AG04449 (cell line): ENCODE measurements at regions not wholly inside any gene's neighbourhood (a gene's known extent, or its start where the extent isn't known, plus 50 kb on each side); places are given as distances from the start of the nearest gene placed in this dataset.

Experiments used
- CTCF ChIA-PET: fragments of 350-600 bp; formaldehyde crosslinking; extraction: SDS; loops from one replicate; lab custom pipeline; 2021; ENCODE audit warnings: antibody characterized with exemption; lab: Yijun Ruan, JAX
- POLR2A ChIA-PET: fragments of 400-600, 350-600 bp; formaldehyde crosslinking; extraction: SDS; loops from one replicate; lab custom pipeline; 2020; ENCODE audit warnings: antibody characterized with exemption, inconsistent platforms; lab: Yijun Ruan, JAX
- DNase-seq: peaks from one replicate; pipeline ENCODE4 v3.0.0-alpha.2; 2010; ENCODE audit warnings: low read depth, low spot score
- H3K4me3 ChIP-seq: 2 replicates; pipeline ENCODE4 v1.5.1; 2011; ENCODE audit warnings: low read depth, mild to moderate bottlenecking, control low read depth, low read length
- CTCF ChIP-seq: IDR thresholded peaks from one replicate; pipeline ENCODE4 v1.5.1; 2011; ENCODE audit warnings: mild to moderate bottlenecking, moderate library complexity, low read length, control low read depth, inconsistent platforms; ENCODE audit not compliant: insufficient read depth; ENCODE audit errors: missing control alignments

DNA sequence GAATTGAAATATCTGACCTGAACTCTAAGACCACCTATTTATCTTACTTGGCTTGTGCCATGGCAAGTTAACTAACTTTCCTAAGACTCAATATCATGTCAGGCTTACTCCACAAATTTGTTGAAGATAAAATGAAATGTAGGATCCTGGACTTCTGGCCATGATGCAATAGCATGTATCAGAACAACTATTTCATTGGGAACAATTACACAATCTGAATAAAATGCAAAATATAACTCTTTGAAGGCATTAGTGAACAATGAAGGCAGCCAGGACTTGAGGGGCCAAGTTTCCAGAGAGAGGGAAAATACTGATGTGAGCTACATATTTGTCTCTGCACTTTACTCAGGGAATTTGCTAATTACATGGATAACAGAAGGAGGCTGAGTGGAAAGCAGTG is 476.5 kb upstream of the ACVR2A start:
- H3K4me3 ChIP-seq = no peak overlapping the region
- DNase-seq = no peak
- POLR2A ChIA-PET = no interaction called here
- TF ChIP-seq CTCF = no peak
- CTCF ChIA-PET = no interaction called here

GRCh38 chr2:147366279-147366678 is 478.6 kb upstream of the ACVR2A start:
- CTCF ChIA-PET = no interaction called here
- DNase-seq = no peak

GRCh38 chr2:147365622-147366021 is 479.2 kb upstream of the ACVR2A start:
- POLR2A ChIA-PET = no interaction called here
- TF ChIP-seq CTCF = no peak

More at GRCh38 chr2:147366279-147366678, 478.6 kb upstream of the ACVR2A start:
- TF ChIP-seq CTCF = no peak
- H3K4me3 ChIP-seq = no peak overlapping the region
- POLR2A ChIA-PET = no interaction called here

DNA sequence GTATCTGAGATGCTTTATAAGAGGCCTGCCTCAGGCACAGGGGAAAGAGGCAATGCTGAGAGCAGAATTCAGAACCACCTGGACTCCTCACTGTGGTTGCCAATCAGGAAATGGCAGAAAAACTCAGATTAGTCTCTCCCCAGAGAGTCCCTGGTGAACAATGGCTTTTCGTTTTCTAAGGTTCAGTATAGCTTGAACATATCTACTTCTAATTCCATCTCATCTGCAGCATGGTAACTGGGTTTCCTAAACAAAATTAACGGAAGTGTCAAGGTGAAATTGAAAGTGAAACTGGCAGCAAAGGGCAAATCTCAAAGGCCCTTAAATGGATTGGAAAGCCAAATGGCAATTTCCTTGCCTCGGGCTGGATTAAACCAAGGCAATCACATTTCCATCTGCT is 480.2 kb upstream of the ACVR2A start:
- no peak for DNase-seq
- CTCF ChIA-PET = no interaction called here
- POLR2A ChIA-PET = no interaction called here

More at GRCh38 chr2:147365622-147366021, 479.2 kb upstream of the ACVR2A start:
- no peak overlapping the region for H3K4me3 ChIP-seq
- CTCF ChIA-PET = no interaction called here
- no peak for DNase-seq

DNA sequence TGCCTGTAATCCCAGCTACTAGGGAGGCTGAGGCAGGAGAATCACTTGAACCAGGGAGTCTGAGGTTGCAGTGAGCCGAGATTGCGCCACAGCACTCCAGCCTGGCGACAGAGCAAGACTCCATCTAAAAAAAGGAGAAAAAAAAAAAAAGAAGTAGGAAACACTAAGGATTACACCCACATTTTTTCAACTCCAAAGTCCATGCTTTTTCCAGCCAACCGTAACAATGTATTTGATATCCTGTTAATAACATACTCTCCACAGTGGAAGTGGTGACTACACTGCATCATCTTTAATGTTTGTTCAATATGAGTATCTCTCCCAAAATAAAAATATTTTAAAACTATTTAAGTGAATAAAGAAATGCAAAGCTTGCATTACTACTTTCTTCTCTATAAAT is 481.6 kb upstream of the ACVR2A start:
- no peak for TF ChIP-seq CTCF
- POLR2A ChIA-PET = no interaction called here
- H3K4me3 ChIP-seq = no peak overlapping the region

More for the DNA sequence above, 480.2 kb upstream of the ACVR2A start:
- TF ChIP-seq CTCF = no peak
- no peak overlapping the region for H3K4me3 ChIP-seq

GRCh38 chr2:147358375-147358774 is 486.5 kb upstream of the ACVR2A start:
- no peak overlapping the region for H3K4me3 ChIP-seq
- ChIA-PET CTCF (no interaction called here), POLR2A (no interaction called here)
- TF ChIP-seq CTCF = no peak
- no peak for DNase-seq

More for the DNA sequence above, 481.6 kb upstream of the ACVR2A start:
- CTCF ChIA-PET = no interaction called here
- no peak for DNase-seq
